HEK293 (cell line): ENCODE measurements at regions not wholly inside any gene's neighbourhood (a gene's known extent, or its start where the extent isn't known, plus 50 kb on each side); places are given as distances from the start of the nearest gene placed in this dataset.
A peak's percentile ranks its signal among the peaks of the same experiment; 100 is the strongest.

ENCODE experiments used
- CTCF ChIA-PET: fragments of 350-600 bp; formaldehyde crosslinking; extraction: SDS; loops from one replicate; lab custom pipeline; 2021; ENCODE audit warnings: antibody characterized with exemption; lab: Yijun Ruan, JAX
- POLR2A ChIA-PET: fragments of 300-600 bp; formaldehyde crosslinking; extraction: SDS; loops from one replicate; lab custom pipeline; 2020; ENCODE audit warnings: antibody characterized with exemption, inconsistent platforms; lab: Yijun Ruan, JAX
- H3K27ac ChIP-seq: fragments of 200-500 bp; sonication (Bioruptor generic); 2 replicates; pipeline ENCODE4 v1.5.1; 2014; ENCODE audit warnings: low read depth, low read length, control low read depth, inconsistent platforms; ENCODE audit errors: extremely low read depth
- H3K36me3 ChIP-seq, 2 experiments: fragments of 200-500 bp in 1 of 2; sonication (Bioruptor generic) in 1 of 2; 1 replicate in 1 of 2; 2 replicates in 1 of 2; pipeline ENCODE4 v1.5.1; 2014 to 2017; ENCODE audit warnings: inconsistent platforms in 2 of 2, low read length in 2 of 2; ENCODE audit not compliant: control insufficient read depth in 2 of 2, insufficient read depth in 1 of 2
- H3K4me1 ChIP-seq: fragments of 200-500 bp; sonication (Bioruptor generic); 2 replicates; pipeline ENCODE4 v1.5.1; 2014; ENCODE audit warnings: mild to moderate bottlenecking, low read length, inconsistent platforms; ENCODE audit not compliant: control insufficient read depth, insufficient read depth
- H3K4me3 ChIP-seq: 2 replicates; pipeline ENCODE4 v1.5.1; 2011; ENCODE audit warnings: low read depth, mild to moderate bottlenecking, control low read depth, low read length, moderate library complexity
- H3K9me3 ChIP-seq: fragments of 200-500 bp; sonication (Bioruptor generic); 2 replicates; pipeline ENCODE4 v1.5.1; 2014; ENCODE audit warnings: low read depth, low read length, inconsistent platforms; ENCODE audit not compliant: control insufficient read depth, insufficient read depth
- GLIS1 ChIP-seq: fragments of 450-650 bp; formaldehyde crosslinking; IDR thresholded peaks from 2 replicates; pipeline ENCODE4 v1.5.1; 2016; ENCODE audit warnings: missing biosample characterization, missing genetic modification characterization
- KLF9 ChIP-seq: fragments of 450-650 bp; formaldehyde crosslinking; IDR thresholded peaks from 2 replicates; pipeline ENCODE4 v1.5.1; 2016; ENCODE audit warnings: missing biosample characterization, missing genetic modification characterization, low read depth
- MYNN ChIP-seq: fragments of 450-650 bp; formaldehyde crosslinking; IDR thresholded peaks from 2 replicates; pipeline ENCODE4 v1.5.1; 2016; ENCODE audit warnings: missing biosample characterization, missing genetic modification characterization, borderline replicate concordance
- OSR2 ChIP-seq: fragments of 450-650 bp; formaldehyde crosslinking; IDR thresholded peaks from 2 replicates; pipeline ENCODE4 v1.5.1; 2016; ENCODE audit warnings: missing biosample characterization, missing genetic modification characterization
- SETDB1 ChIP-seq: IDR thresholded peaks from one replicate; pipeline ENCODE4 v1.6.1; 2017; ENCODE audit warnings: mild to moderate bottlenecking, low read length, moderate library complexity, mixed read lengths; ENCODE audit not compliant: insufficient read length
- ZNF132 ChIP-seq: fragments of 450-650 bp; formaldehyde crosslinking; IDR thresholded peaks from 2 replicates; pipeline ENCODE4 v1.5.1; 2017; ENCODE audit warnings: missing biosample characterization, missing genetic modification characterization, borderline replicate concordance
- ZNF169 ChIP-seq: fragments of 450-650 bp; formaldehyde crosslinking; IDR thresholded peaks from 2 replicates; pipeline ENCODE4 v1.5.1; 2016; ENCODE audit warnings: missing biosample characterization, missing genetic modification characterization
- ZNF223 ChIP-seq: fragments of 450-650 bp; formaldehyde crosslinking; IDR thresholded peaks from 2 replicates; pipeline ENCODE4 v1.5.1; 2016; ENCODE audit warnings: missing biosample characterization, missing genetic modification characterization
- ZNF302 ChIP-seq: fragments of 450-650 bp; formaldehyde crosslinking; IDR thresholded peaks from 2 replicates; pipeline ENCODE4 v1.5.1; 2016; ENCODE audit warnings: missing biosample characterization, missing genetic modification characterization, low read depth
- ZNF341 ChIP-seq: fragments of 450-650 bp; formaldehyde crosslinking; IDR thresholded peaks from 2 replicates; pipeline ENCODE4; 2016; ENCODE audit warnings: low read depth, missing biosample characterization, missing genetic modification characterization
- ZNF37A ChIP-seq: fragments of 450-650 bp; IDR thresholded peaks from 2 replicates; pipeline ENCODE4 v1.5.1; 2018; ENCODE audit warnings: missing biosample characterization, missing genetic modification characterization
- ZNF394 ChIP-seq: fragments of 450-650 bp; formaldehyde crosslinking; IDR thresholded peaks from 2 replicates; pipeline ENCODE4 v1.5.1; 2016; ENCODE audit warnings: missing biosample characterization, missing genetic modification characterization, mild to moderate bottlenecking, moderate library complexity, borderline replicate concordance
- ZNF514 ChIP-seq: fragments of 450-650 bp; formaldehyde crosslinking; IDR thresholded peaks from 2 replicates; pipeline ENCODE4 v1.5.1; 2016; ENCODE audit warnings: missing biosample characterization, missing genetic modification characterization
- ZNF549 ChIP-seq: fragments of 450-650 bp; IDR thresholded peaks from 2 replicates; pipeline ENCODE4 v1.5.1; 2018; ENCODE audit warnings: missing biosample characterization, missing genetic modification characterization, mild to moderate bottlenecking, inconsistent platforms, moderate library complexity
- ZNF610 ChIP-seq: fragments of 450-650 bp; formaldehyde crosslinking; IDR thresholded peaks from 2 replicates; pipeline ENCODE4 v1.5.1; 2016; ENCODE audit warnings: missing biosample characterization, missing genetic modification characterization, borderline replicate concordance
- ZNF654 ChIP-seq: fragments of 450-650 bp; formaldehyde crosslinking; IDR thresholded peaks from 2 replicates; pipeline ENCODE4 v1.5.1; 2016; ENCODE audit warnings: low read depth, missing biosample characterization, missing genetic modification characterization
- ZNF660 ChIP-seq: fragments of 450-650 bp; IDR thresholded peaks from 2 replicates; pipeline ENCODE4 v1.5.1; 2018; ENCODE audit warnings: missing biosample characterization, mild to moderate bottlenecking, missing genetic modification characterization
- ZNF670 ChIP-seq: fragments of 450-650 bp; formaldehyde crosslinking; IDR thresholded peaks from 2 replicates; pipeline ENCODE4 v1.5.1; 2016; ENCODE audit warnings: missing biosample characterization, missing genetic modification characterization, low read depth
- ZNF785 ChIP-seq: fragments of 450-650 bp; formaldehyde crosslinking; IDR thresholded peaks from 2 replicates; pipeline ENCODE4 v1.5.1; 2016; ENCODE audit warnings: missing biosample characterization, missing genetic modification characterization
- ZXDB ChIP-seq: fragments of 450-650 bp; formaldehyde crosslinking; IDR thresholded peaks from 2 replicates; pipeline ENCODE4 v1.5.1; 2016; ENCODE audit warnings: missing biosample characterization, missing genetic modification characterization
- TF ChIP-seq, protein P1 (sequence below): fragments of 450-650 bp; formaldehyde crosslinking; IDR thresholded peaks from 2 replicates; pipeline ENCODE4 v1.5.1; 2016; ENCODE audit warnings: missing biosample characterization, missing genetic modification characterization
- TF ChIP-seq, protein P2 (sequence below): fragments of 450-650 bp; formaldehyde crosslinking; IDR thresholded peaks from 2 replicates; pipeline ENCODE4 v1.5.1; 2016; ENCODE audit warnings: missing biosample characterization, missing genetic modification characterization

DNA sequence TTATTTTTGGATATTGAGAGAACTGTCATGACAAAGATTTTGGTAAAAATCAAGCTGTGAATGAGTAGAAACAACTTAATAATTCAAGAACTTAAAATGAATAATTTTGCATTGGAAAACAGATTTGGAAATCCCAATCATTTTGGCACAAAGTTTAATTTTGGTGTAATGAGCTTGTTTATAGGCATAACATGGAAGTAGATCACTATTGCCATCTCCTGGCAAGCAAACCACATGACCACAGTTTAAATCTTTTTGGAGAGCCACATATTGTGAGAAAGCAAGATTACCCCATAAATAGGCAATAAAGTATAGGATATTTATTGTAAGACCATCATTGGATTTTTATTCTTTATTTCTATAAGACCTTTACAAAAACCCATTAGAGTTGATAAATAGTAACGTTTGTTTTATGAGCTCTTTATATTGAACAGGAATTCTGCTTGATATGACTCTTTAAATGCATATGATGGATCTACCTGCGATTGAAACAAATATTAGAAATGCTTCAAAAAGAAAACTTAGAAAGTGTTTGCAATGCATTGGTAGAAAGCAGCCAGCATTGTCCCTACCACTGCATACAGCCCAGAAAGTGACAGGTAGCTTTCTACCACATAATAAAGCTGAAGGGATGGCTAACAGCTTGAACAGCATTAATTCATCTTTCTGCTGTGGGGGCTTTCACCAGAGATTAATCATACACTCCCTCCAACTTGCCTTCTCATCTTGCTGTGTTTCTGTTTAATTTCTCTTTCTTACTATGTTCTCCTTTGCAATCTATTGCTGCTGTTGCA, 766.8 kb downstream of the TBL1XR1 start:
- CTCF ChIA-PET = interaction anchor here (0.7 to 1.8 kb wide), 12 partner anchors 7 to 1922 kb away, joined by 3 to 8 read pairs (median 3); no protein-coding TSS in a partner anchor
- H3K9me3 ChIP-seq = no peaks in the 10 kb centered on the region
- no peak overlapping the region for H3K4me3 ChIP-seq
- no peaks in the 10 kb centered on the region for H3K36me3 ChIP-seq
- H3K27ac ChIP-seq = no peak overlapping the region
- POLR2A ChIA-PET = no interaction called here
- TF ChIP-seq ZNF654 (peak; percentile 78), KLF9 (tag by site-specific recombination) (no peak)
- H3K4me1 ChIP-seq = no peaks in the 10 kb centered on the region

DNA sequence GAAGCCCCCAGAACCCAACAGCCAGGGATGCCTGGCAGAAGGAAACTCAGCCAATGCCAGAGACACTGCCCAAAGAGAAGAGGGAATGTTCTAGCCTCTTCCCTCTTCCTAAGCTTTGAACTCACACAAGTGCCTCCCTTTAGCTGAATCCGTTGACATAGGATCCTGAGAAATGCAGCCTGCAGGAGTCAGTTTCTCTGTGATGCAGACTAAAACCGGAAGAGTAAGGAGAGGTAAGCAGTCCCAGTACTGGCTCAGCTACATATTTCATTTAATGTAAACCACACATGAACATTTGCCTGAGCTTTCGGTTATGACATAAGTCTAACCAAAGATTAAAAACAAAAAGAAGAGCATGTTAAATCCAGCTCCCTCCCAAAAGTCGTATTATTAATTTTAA, 768.7 kb downstream of the TBL1XR1 start:
- no peaks in the 10 kb centered on the region for H3K4me1 ChIP-seq
- CTCF ChIA-PET = no interaction called here
- TF ChIP-seq ZNF394 (tag by site-specific recombination) = no peak
- TF ChIP-seq ZNF670 (tag by site-specific recombination) = no peak
- TF ChIP-seq, protein P1, sequence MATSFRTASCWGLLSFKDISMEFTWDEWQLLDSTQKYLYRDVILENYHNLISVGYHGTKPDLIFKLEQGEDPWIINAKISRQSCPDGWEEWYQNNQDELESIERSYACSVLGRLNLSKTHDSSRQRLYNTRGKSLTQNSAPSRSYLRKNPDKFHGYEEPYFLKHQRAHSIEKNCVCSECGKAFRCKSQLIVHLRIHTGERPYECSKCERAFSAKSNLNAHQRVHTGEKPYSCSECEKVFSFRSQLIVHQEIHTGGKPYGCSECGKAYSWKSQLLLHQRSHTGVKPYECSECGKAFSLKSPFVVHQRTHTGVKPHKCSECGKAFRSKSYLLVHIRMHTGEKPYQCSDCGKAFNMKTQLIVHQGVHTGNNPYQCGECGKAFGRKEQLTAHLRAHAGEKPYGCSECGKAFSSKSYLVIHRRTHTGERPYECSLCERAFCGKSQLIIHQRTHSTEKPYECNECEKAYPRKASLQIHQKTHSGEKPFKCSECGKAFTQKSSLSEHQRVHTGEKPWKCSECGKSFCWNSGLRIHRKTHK (tag by site-specific recombination) = no peak
- no peak for TF ChIP-seq ZNF610 (tag by site-specific recombination)
- TF ChIP-seq ZNF785 = no peak
- no peak for TF ChIP-seq ZXDB (tag by site-specific recombination)
- no peak for TF ChIP-seq OSR2
- no peak for TF ChIP-seq ZNF660
- TF ChIP-seq, protein P2, sequence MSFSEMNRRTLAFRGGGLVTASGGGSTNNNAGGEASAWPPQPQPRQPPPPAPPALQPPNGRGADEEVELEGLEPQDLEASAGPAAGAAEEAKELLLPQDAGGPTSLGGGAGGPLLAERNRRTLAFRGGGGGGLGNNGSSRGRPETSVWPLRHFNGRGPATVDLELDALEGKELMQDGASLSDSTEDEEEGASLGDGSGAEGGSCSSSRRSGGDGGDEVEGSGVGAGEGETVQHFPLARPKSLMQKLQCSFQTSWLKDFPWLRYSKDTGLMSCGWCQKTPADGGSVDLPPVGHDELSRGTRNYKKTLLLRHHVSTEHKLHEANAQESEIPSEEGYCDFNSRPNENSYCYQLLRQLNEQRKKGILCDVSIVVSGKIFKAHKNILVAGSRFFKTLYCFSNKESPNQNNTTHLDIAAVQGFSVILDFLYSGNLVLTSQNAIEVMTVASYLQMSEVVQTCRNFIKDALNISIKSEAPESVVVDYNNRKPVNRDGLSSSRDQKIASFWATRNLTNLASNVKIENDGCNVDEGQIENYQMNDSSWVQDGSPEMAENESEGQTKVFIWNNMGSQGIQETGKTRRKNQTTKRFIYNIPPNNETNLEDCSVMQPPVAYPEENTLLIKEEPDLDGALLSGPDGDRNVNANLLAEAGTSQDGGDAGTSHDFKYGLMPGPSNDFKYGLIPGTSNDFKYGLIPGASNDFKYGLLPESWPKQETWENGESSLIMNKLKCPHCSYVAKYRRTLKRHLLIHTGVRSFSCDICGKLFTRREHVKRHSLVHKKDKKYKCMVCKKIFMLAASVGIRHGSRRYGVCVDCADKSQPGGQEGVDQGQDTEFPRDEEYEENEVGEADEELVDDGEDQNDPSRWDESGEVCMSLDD = no peak
- TF ChIP-seq GLIS1 (tag by site-specific recombination) = no peak
- TF ChIP-seq ZNF223 = no peak
- TF ChIP-seq SETDB1 = no peak
- TF ChIP-seq ZNF132 (tag by site-specific recombination) = no peak
- TF ChIP-seq ZNF549 (tag by site-specific recombination) = no peak
- no peak for TF ChIP-seq ZNF341 (tag by site-specific recombination)
- TF ChIP-seq ZNF302 (tag by site-specific recombination) = no peak
- no peak for TF ChIP-seq ZNF169 (tag by site-specific recombination)
- no peak for TF ChIP-seq ZNF37A (tag by site-specific recombination)
- no peak for TF ChIP-seq MYNN (tag by site-specific recombination)
- no peak for TF ChIP-seq ZNF514 (tag by site-specific recombination)
- H3K36me3 ChIP-seq = no peaks in the 10 kb centered on the region
- no peaks in the 10 kb centered on the region for H3K9me3 ChIP-seq
- POLR2A ChIA-PET = no interaction called here
- no peak overlapping the region for H3K27ac ChIP-seq
- no peak overlapping the region for H3K4me3 ChIP-seq
